ENCODE measurements at regions not wholly inside any gene's neighbourhood (a gene's known extent, or its start where the extent isn't known, plus 50 kb on each side); places are given as distances from the start of the nearest gene placed in this dataset.

DNA sequence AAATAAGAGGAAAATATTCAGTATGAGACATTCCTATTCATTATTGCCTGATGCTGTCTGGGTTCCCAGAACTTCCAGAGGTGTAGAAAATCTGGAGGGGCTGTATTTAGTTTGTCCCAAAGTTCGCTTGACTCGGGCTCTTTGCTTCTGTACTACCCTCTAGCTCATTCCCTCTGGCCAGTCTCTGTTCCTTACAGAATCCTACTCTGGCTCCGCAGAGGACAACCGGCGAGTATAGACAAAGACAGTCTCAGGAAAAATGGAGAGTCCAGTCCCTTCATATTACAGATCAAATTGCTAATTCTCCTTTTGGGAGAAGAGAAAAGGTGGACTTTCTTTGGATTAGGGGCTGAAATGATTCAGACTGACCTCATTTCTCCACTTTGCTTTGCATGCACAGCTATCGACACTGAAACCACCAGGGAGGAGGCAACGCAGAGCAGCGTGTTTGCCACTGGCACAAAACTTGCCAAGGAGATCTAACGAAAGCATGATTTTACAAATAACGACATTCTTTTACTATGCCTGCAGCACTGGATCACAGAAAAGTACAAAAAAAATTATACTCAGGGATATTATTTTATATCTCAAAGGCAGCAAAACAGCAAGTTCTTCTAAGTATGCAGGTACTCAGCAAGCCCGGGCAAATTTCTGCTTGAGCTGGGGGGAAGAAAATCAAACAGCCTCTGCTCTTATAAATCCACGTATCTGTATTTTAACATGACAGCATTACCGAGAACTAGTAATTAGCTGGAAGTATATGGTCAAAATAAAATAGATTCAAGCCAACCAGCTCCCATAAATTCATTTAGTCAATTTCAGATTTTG is 279.7 kb downstream of the NPR3 start:
- TF ChIP-seq, protein P1, sequence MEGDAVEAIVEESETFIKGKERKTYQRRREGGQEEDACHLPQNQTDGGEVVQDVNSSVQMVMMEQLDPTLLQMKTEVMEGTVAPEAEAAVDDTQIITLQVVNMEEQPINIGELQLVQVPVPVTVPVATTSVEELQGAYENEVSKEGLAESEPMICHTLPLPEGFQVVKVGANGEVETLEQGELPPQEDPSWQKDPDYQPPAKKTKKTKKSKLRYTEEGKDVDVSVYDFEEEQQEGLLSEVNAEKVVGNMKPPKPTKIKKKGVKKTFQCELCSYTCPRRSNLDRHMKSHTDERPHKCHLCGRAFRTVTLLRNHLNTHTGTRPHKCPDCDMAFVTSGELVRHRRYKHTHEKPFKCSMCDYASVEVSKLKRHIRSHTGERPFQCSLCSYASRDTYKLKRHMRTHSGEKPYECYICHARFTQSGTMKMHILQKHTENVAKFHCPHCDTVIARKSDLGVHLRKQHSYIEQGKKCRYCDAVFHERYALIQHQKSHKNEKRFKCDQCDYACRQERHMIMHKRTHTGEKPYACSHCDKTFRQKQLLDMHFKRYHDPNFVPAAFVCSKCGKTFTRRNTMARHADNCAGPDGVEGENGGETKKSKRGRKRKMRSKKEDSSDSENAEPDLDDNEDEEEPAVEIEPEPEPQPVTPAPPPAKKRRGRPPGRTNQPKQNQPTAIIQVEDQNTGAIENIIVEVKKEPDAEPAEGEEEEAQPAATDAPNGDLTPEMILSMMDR (conservative IDR thresholded peaks at IDR 0.05): no peak
- no peak for TF ChIP-seq ZFX (IDR thresholded peaks at IDR 0.05)

DNA sequence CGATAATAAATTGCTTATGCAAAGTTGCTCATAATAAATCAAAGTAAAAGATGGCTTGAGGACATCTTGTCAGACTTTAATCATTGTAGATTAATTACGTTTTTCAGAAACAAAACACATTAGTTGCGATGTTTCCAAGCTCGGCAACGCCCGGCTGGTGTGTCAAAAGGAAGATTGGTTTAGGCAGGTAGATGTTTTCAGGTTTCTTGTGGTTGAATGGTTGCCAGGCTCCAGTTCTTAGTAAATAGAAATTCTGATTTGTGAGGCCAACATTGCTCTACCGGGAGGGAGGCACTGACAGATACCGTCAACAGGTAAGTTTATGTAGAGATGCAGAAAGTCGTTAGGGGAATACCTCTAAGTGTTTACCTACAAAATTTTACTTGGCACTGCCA is 280.3 kb downstream of the NPR3 start:
- TF ChIP-seq ZFX (IDR thresholded peaks at IDR 0.05): no peak
- H3K27ac ChIP-seq: no peak overlapping the region

More for the DNA sequence above, 279.7 kb downstream of the NPR3 start:
- no peak overlapping the region for H3K27ac ChIP-seq

DNA sequence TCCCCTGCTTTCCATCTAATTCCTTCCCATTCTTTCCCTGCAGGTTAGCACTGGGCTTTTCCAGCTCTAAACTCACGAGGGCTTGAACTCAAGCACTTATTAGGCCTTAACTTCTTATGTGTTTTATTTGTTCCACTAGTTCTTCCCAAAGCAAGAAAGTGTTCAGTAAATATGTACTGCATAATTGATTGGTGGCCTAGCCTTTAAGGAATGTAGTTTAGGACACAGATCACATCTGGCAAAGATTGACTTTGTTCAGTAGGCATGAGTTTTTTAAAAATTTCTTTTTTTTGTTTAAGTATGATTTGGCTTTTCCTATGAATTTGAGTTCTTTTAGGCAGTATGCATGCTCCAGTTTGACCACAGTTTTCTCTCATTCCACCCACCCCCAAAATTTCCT is 285.2 kb downstream of the NPR3 start:
- TF ChIP-seq, protein P1 (conservative IDR thresholded peaks at IDR 0.05): no peak
- no peak for TF ChIP-seq ZFX (IDR thresholded peaks at IDR 0.05)
- no peak overlapping the region for H3K27ac ChIP-seq

DNA sequence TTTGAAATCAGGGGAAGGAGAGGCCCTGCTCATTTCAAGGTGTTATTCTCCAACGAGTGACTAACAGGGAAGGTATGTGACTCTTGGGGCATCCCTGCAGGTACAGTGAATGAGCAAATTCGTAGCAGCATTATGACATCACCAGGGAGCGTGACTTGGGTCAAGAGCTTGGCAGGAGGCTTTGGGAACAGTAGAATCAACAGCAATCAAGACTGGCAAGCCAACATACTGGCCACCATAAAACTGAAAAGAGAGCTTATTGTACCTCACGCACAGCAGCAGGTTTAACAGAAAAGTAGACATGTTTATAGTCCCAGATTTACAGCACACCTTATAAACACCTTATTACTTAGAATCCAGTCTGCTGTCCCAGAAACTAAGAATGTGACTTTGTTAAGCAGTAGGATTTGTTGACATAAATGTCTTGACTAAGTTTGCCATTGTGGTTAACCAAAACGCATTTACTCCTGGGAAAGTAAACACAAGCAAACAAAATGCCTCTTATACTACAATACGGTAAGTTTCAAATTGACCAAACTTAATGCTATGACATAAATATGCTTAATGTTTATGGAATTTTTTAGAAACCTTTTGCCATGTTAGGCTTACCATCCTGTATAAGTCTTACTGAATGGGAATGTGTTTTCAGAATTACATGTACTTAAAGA is 297.8 kb downstream of the NPR3 start:
- H3K27ac ChIP-seq: no peak overlapping the region
- no peak for TF ChIP-seq ZFX (IDR thresholded peaks at IDR 0.05)
- TF ChIP-seq, protein P1 (conservative IDR thresholded peaks at IDR 0.05): no peak

DNA sequence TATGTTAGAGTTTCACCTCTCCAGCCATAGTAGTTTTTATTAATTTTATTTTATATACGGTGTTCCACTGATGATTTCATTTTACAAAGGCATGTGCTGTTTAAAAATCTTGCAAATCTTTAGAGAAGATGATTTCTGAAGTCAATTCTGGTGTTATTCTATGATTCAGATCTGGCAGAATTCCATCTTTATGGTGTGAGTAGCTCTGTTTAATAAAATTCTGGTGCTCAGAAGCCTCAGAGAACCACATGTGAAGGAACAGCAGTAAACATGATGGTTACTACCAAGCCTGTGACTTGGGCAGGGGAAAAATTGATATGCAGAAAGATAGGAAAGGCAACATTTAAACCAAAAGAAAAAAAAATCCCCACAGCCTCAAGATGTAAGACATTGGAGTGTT is 299.7 kb downstream of the NPR3 start:
- H3K27ac ChIP-seq: no peak overlapping the region
- TF ChIP-seq, protein P1 (conservative IDR thresholded peaks at IDR 0.05): no peak
- no peak for TF ChIP-seq ZFX (IDR thresholded peaks at IDR 0.05)

DNA sequence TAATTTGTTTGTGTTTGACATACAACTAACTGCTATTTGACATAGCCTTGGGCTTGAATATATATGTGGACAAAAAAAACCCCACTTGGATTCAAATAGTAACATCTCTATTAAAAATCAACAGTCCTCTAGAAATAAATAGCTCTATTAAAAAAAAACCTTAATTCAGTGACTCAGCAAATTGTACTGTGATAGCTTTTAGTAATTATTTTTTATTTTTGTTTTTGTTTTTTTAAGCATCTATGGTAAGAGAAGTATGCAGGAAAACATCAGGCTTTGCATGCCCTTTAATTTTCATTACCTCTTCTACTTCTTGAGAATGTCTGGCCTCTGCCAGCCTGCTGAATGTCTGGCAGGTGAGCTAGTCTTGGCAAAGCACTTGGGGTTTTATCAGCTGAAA is 300.7 kb downstream of the NPR3 start:
- TF ChIP-seq, protein P1 (conservative IDR thresholded peaks at IDR 0.05): no peak
- no peak for TF ChIP-seq ZFX (IDR thresholded peaks at IDR 0.05)
- H3K27ac ChIP-seq: no peak overlapping the region

DNA sequence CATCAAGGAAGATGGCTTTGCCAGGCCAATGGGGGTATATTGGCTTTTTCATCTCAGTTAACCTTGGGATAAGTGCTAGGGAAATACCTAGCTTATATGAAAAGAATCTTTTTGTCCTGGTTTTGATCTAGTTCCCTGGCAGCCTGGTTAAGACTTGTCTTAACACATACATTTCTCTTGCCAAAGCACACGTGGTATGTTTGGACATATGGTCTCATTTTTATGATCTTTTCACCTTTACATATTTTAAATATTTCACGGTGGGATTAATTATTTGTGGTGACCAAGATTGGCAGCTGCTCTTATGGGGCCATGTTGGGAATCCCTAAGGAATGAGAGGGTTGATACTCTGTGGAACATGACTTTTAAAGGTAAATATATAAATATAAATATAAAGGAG is 312.5 kb downstream of the NPR3 start:
- no peak for TF ChIP-seq ZFX (IDR thresholded peaks at IDR 0.05)
- TF ChIP-seq, protein P1 (conservative IDR thresholded peaks at IDR 0.05): no peak
- no peak overlapping the region for H3K27ac ChIP-seq
